ENCODE measurements at regions not wholly inside any gene's neighbourhood (a gene's known extent, or its start where the extent isn't known, plus 50 kb on each side); places are given as distances from the start of the nearest gene placed in this dataset.
"Not testable (repeated sequence)": the region's sequence is repeated elsewhere in the genome, so short reads cannot be mapped to it uniquely, and the experiment has no call there.

- no peak for DNase-seq (ENCODE audit: low spot score)
- no peak for ATAC-seq
These were observed 80.2 kb upstream of the GJB6 start for GRCh38 chr13:20312292-20312691.

GRCh38 chr13:20311596-20311995 is 79.5 kb upstream of the GJB6 start:
- DNase-seq (ENCODE audit: low spot score) (no peak), ATAC-seq (no peak)

GRCh38 chr13:20311022-20311421 is 78.9 kb upstream of the GJB6 start:
- ATAC-seq (no peak), DNase-seq (ENCODE audit: low spot score) (no peak)

GRCh38 chr13:20306039-20306438 is 73.9 kb upstream of the GJB6 start:
- ATAC-seq (no peak), DNase-seq (ENCODE audit: low spot score) (no peak)

GRCh38 chr13:20305587-20305986 is 73.5 kb upstream of the GJB6 start:
- no peak for ATAC-seq

GRCh38 chr13:20304061-20304460 is 71.9 kb upstream of the GJB6 start:
- ATAC-seq; DNase-seq (ENCODE audit: low spot score): not testable (repeated sequence)

More at GRCh38 chr13:20305587-20305986, 73.5 kb upstream of the GJB6 start:
- no peak for DNase-seq (ENCODE audit: low spot score)

GRCh38 chr13:20303636-20304035 is 71.5 kb upstream of the GJB6 start:
- ATAC-seq (no peak), DNase-seq (ENCODE audit: low spot score) (no peak)

- no peak for ATAC-seq
- no peak for DNase-seq (ENCODE audit: low spot score)
These were observed 69.4 kb upstream of the GJB6 start for GRCh38 chr13:20301403-20302071.

GRCh38 chr13:20301015-20301402 is 68.9 kb upstream of the GJB6 start:
- no peak for DNase-seq (ENCODE audit: low spot score)
- no peak for ATAC-seq

GRCh38 chr13:20297181-20297580 is 65.1 kb upstream of the GJB6 start:
- no peak for ATAC-seq
- DNase-seq (ENCODE audit: low spot score): no peak

GRCh38 chr13:20295956-20296355 is 63.8 kb upstream of the GJB6 start:
- DNase-seq (ENCODE audit: low spot score) (no peak), ATAC-seq (no peak)

GRCh38 chr13:20294497-20294896 is 62.4 kb upstream of the GJB6 start:
- DNase-seq (ENCODE audit: low spot score): no peak
- ATAC-seq: no peak

GRCh38 chr13:20292301-20292700 is 60.2 kb upstream of the GJB6 start:
- not testable (repeated sequence) for ATAC-seq

GRCh38 chr13:20291675-20292074 is 59.6 kb upstream of the GJB6 start:
- ATAC-seq (no peak), DNase-seq (ENCODE audit: low spot score) (no peak)

More at GRCh38 chr13:20292301-20292700, 60.2 kb upstream of the GJB6 start:
- not testable (repeated sequence) for DNase-seq (ENCODE audit: low spot score)

- DNase-seq (ENCODE audit: low spot score): no peak
- no peak for ATAC-seq
These were observed 58.9 kb upstream of the GJB6 start for GRCh38 chr13:20291037-20291436.

GRCh38 chr13:20288561-20288960 is 56.4 kb upstream of the GJB6 start:
- no peak for DNase-seq (ENCODE audit: low spot score)
- ATAC-seq: no peak

- peak; percentile 70 for ATAC-seq
These were observed 55.9 kb upstream of the GJB6 start for GRCh38 chr13:20287976-20288375.

GRCh38 chr13:20285530-20285929 is 53.4 kb upstream of the GJB6 start:
- DNase-seq (ENCODE audit: low spot score) (no peak), ATAC-seq (no peak)

More at GRCh38 chr13:20287976-20288375, 55.9 kb upstream of the GJB6 start:
- DNase-seq (ENCODE audit: low spot score): no peak

Data from left lobe of liver (tissue), 2 donors.